Smooth muscle cell (in vitro differentiated cells): ENCODE measurements at regions not wholly inside any gene's neighbourhood (a gene's known extent, or its start where the extent isn't known, plus 50 kb on each side); places are given as distances from the start of the nearest gene placed in this dataset.

Source experiments
- DNase-seq: peaks from one replicate; lab custom pipeline; 2025; ENCODE audit not compliant: unreplicated experiment; lab: John Stamatoyannopoulos, UW
- H2AFZ ChIP-seq: fragments of 200-600 bp; sonication (generic); 2 replicates; pipeline ENCODE4 v1.6.0; 2016; ENCODE audit warnings: antibody characterized with exemption, low read depth, mild to moderate bottlenecking
- H3F3A ChIP-seq: fragments of 200-600 bp; sonication (generic); 2 replicates; pipeline ENCODE4 v1.6.0; 2017; ENCODE audit warnings: antibody characterized with exemption, low read depth
- H3K27ac ChIP-seq: fragments of 200-600 bp; sonication (generic); 2 replicates; pipeline ENCODE4 v1.5.1; 2016; ENCODE audit warnings: low read depth, mild to moderate bottlenecking
- H3K27me3 ChIP-seq: fragments of 200-600 bp; sonication (generic); 2 replicates; pipeline ENCODE4 v1.6.1; 2016; ENCODE audit warnings: low read depth, mild to moderate bottlenecking
- H3K36me3 ChIP-seq: fragments of 200-600 bp; sonication (generic); 2 replicates; pipeline ENCODE4 v1.5.1; 2016; ENCODE audit warnings: low read depth
- H3K4me1 ChIP-seq: fragments of 200-600 bp; sonication (generic); 2 replicates; pipeline ENCODE4 v1.5.1; 2016; ENCODE audit warnings: low read depth
- H3K4me2 ChIP-seq: fragments of 200-600 bp; sonication (generic); 2 replicates; pipeline ENCODE4 v1.6.0; 2016; ENCODE audit warnings: mild to moderate bottlenecking
- H3K4me3 ChIP-seq: fragments of 200-600 bp; sonication (generic); 2 replicates; pipeline ENCODE4 v1.5.1; 2016; ENCODE audit warnings: mild to moderate bottlenecking
- H3K79me2 ChIP-seq: fragments of 200-600 bp; sonication (generic); 2 replicates; pipeline ENCODE4 v1.6.0; 2016; ENCODE audit warnings: low read depth, mild to moderate bottlenecking
- H3K9ac ChIP-seq: fragments of 200-600 bp; sonication (generic); 2 replicates; pipeline ENCODE4 v1.6.0; 2016; ENCODE audit warnings: low read depth
- H3K9me3 ChIP-seq: fragments of 200-600 bp; sonication (generic); replicated peaks from 2 replicates; pipeline ENCODE4 v1.5.1; 2016; ENCODE audit warnings: low read depth
- H4K20me1 ChIP-seq: fragments of 200-600 bp; sonication (generic); 2 replicates; pipeline ENCODE4 v1.6.0; 2016; ENCODE audit warnings: low read depth
- CTCF ChIP-seq: fragments of 200-600 bp; sonication (generic); IDR thresholded peaks from 2 replicates; pipeline ENCODE4 v1.5.1; 2017; ENCODE audit warnings: borderline replicate concordance, mild to moderate bottlenecking, antibody characterized with exemption; ENCODE audit not compliant: insufficient read depth, poor library complexity, severe bottlenecking
- WGBS: methylation state at CpG from one replicate; pipeline ENCODE4 v1.1.7; 2016; ENCODE audit warnings: low lambda C conversion rate; 5-methylcytosine and 5-hydroxymethylcytosine counted together

GRCh38 chr13:60755380-60756163, 358.6 kb downstream of the TDRD3 start:
- Histone ChIP-seq H3K4me1 (peaks cover 41% of the 10 kb centered on the region), H3F3A (no peaks in the 10 kb centered on the region), H3K79me2 (no peaks in the 10 kb centered on the region), H3K9ac (no peak overlapping the region), H2AFZ (no peak overlapping the region), H3K27ac (no peak overlapping the region), H3K27me3 (no peaks in the 10 kb centered on the region), H4K20me1 (no peaks in the 10 kb centered on the region), H3K4me3 (no peak overlapping the region), H3K9me3 (no peaks in the 10 kb centered on the region), H3K4me2 (peak overlapping the region; percentile 10), H3K36me3 (no peaks in the 10 kb centered on the region)
- no peak for TF ChIP-seq CTCF
- 80% methylated on average over 4 of the region's 4 CpGs for WGBS
- no peak for DNase-seq

GRCh38 chr13:60754211-60755090, 357.4 kb downstream of the TDRD3 start:
- H3K4me1 ChIP-seq, result peaks cover 33% of the 10 kb centered on the region
- no peak overlapping the region for H3K27ac ChIP-seq
- no peaks in the 10 kb centered on the region for H3K79me2 ChIP-seq
- no peak for TF ChIP-seq CTCF
- H2AFZ ChIP-seq, result no peak overlapping the region
- DNase-seq, result no peak
- H3F3A ChIP-seq, result no peaks in the 10 kb centered on the region
- H3K36me3 ChIP-seq, result no peaks in the 10 kb centered on the region
- no peak overlapping the region for H3K9ac ChIP-seq
- no peaks in the 10 kb centered on the region for H3K27me3 ChIP-seq
- WGBS, result 70% methylated on average over 10 of the region's 10 CpGs
- no peaks in the 10 kb centered on the region for H4K20me1 ChIP-seq
- no peaks in the 10 kb centered on the region for H3K9me3 ChIP-seq
- no peak overlapping the region for H3K4me3 ChIP-seq
- no peak overlapping the region for H3K4me2 ChIP-seq

GRCh38 chr13:60753641-60754040, 356.6 kb downstream of the TDRD3 start:
- no peak overlapping the region for H3K4me2 ChIP-seq
- H3K27ac ChIP-seq, result no peak overlapping the region
- H3K27me3 ChIP-seq, result no peaks in the 10 kb centered on the region
- H3K36me3 ChIP-seq, result no peaks in the 10 kb centered on the region
- TF ChIP-seq CTCF, result no peak
- H3K9me3 ChIP-seq, result no peaks in the 10 kb centered on the region
- DNase-seq, result no peak
- H3F3A ChIP-seq, result no peaks in the 10 kb centered on the region
- H3K79me2 ChIP-seq, result no peaks in the 10 kb centered on the region
- 76% methylated on average over 1 of the region's 1 CpG for WGBS
- no peak overlapping the region for H3K9ac ChIP-seq
- peaks cover 27% of the 10 kb centered on the region for H3K4me1 ChIP-seq
- no peak overlapping the region for H3K4me3 ChIP-seq
- no peak overlapping the region for H2AFZ ChIP-seq
- H4K20me1 ChIP-seq, result no peaks in the 10 kb centered on the region
